H1 (cell line): ENCODE measurements at regions not wholly inside any gene's neighbourhood (a gene's known extent, or its start where the extent isn't known, plus 50 kb on each side); places are given as distances from the start of the nearest gene placed in this dataset.

Source experiments
- BRCA1 ChIP-seq: IDR thresholded peaks from 2 replicates; pipeline ENCODE4 v1.6.1; 2012; ENCODE audit warnings: low read depth, low read length, improper control_type of control experiment
- CTCF ChIP-seq, 3 experiments: IDR thresholded peaks; 1 replicate in 2 of 3; 2 replicates in 1 of 3; pipeline versions ENCODE4 v1.5.1 to v1.6.1; 2011; ENCODE audit warnings: low read length in 3 of 3, mild to moderate bottlenecking in 3 of 3, inconsistent platforms in 2 of 3, low read depth in 1 of 3, moderate library complexity in 1 of 3; ENCODE audit not compliant: insufficient read depth in 1 of 3; ENCODE audit errors: control extremely low read depth in 1 of 3
- EP300 ChIP-seq, 2 experiments: IDR thresholded peaks; 1 replicate in 1 of 2; 2 replicates in 1 of 2; pipeline ENCODE4 v1.6.1; 2011 to 2012; ENCODE audit warnings: low read depth in 2 of 2, low read length in 2 of 2, mild to moderate bottlenecking in 2 of 2, borderline replicate concordance in 1 of 2, inconsistent platforms in 1 of 2, moderate library complexity in 1 of 2
- EZH2 ChIP-seq: fragments of 200-600 bp; sonication (generic); IDR thresholded peaks from 2 replicates; pipeline ENCODE4 v1.7.1; 2012; ENCODE audit warnings: low read depth, mild to moderate bottlenecking, moderate library complexity, low read length, inconsistent platforms; ENCODE audit not compliant: severe bottlenecking
- JUN ChIP-seq: IDR thresholded peaks from 2 replicates; pipeline ENCODE4 v1.6.1; 2011; ENCODE audit warnings: low read depth, mild to moderate bottlenecking, improper control_type of control experiment, low read length
- JUND ChIP-seq: IDR thresholded peaks from 2 replicates; pipeline ENCODE4 v1.6.1; 2011; ENCODE audit warnings: mild to moderate bottlenecking, improper control_type of control experiment, low read length
- POLR2A ChIP-seq, 2 experiments: IDR thresholded peaks; 1 replicate in 1 of 2; 2 replicates in 1 of 2; pipeline ENCODE4 v1.6.1; 2011; ENCODE audit warnings: low read depth in 2 of 2, low read length in 2 of 2, mild to moderate bottlenecking in 2 of 2; ENCODE audit errors: control extremely low read depth in 1 of 2
- RFX5 ChIP-seq: IDR thresholded peaks from 2 replicates; pipeline ENCODE4 v1.6.1; 2011; ENCODE audit warnings: low read depth, low read length, improper control_type of control experiment, borderline replicate concordance
- SP2 ChIP-seq: IDR thresholded peaks from 2 replicates; pipeline ENCODE4 v1.6.1; 2012; ENCODE audit warnings: mild to moderate bottlenecking, low read length, inconsistent platforms
- TF ChIP-seq, protein P1 (sequence below): IDR thresholded peaks from 2 replicates; pipeline ENCODE4 v1.6.1; 2011; ENCODE audit warnings: low read depth, mild to moderate bottlenecking, low read length; ENCODE audit not compliant: insufficient read depth

DNA sequence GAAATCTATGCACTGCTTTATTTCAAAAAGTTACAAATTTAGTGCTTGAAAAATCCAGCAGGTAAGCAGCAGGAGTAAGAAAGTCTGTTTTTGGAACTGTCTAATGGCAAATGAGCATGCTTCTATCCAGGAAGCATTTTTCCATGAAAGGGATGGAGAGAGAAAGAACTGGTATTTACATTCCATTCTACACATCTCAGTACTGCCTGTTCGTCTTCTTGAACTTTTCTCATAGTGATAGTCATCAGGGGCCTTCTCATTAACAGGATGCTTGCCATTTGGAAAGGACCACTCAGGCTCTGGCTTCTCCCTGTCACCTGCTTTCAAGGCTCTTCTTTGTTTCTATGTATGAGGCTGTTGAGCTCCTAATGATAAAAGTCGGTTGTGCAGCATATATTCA, 267.3 kb upstream of the IL12A start:
- TF ChIP-seq CTCF (IDR thresholded peaks at IDR 0.05; ENCODE audit: control extremely low read depth in 1 of 3, insufficient read depth in 1 of 3, low read depth in 1 of 3, low read length in 3 of 3) (no peak), BRCA1 (no peak), JUND (no peak), EZH2 (no peak), POLR2A (IDR thresholded peaks at IDR 0.05; ENCODE audit: control extremely low read depth in 1 of 2, low read depth in 2 of 2, low read length in 2 of 2) (no peak), EP300 (IDR thresholded peaks at IDR 0.05; ENCODE audit: borderline replicate concordance in 1 of 2, low read depth in 2 of 2, low read length in 2 of 2) (no peak), JUN (no peak), RFX5 (no peak), SP2 (no peak)
- TF ChIP-seq, protein P1, sequence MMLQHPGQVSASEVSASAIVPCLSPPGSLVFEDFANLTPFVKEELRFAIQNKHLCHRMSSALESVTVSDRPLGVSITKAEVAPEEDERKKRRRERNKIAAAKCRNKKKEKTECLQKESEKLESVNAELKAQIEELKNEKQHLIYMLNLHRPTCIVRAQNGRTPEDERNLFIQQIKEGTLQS: no peak
